GM19395 (cell line): ENCODE measurements at regions not wholly inside any gene's neighbourhood (a gene's known extent, or its start where the extent isn't known, plus 50 kb on each side); places are given as distances from the start of the nearest gene placed in this dataset.

ENCODE experiments used
- ATAC-seq: cut with Tn5 transposase; IDR thresholded peaks from one replicate; pipeline ENCODE4 v1.9.1; 2021; ENCODE audit warnings: mild to moderate bottlenecking, moderate library complexity; ENCODE audit not compliant: unreplicated experiment

DNA sequence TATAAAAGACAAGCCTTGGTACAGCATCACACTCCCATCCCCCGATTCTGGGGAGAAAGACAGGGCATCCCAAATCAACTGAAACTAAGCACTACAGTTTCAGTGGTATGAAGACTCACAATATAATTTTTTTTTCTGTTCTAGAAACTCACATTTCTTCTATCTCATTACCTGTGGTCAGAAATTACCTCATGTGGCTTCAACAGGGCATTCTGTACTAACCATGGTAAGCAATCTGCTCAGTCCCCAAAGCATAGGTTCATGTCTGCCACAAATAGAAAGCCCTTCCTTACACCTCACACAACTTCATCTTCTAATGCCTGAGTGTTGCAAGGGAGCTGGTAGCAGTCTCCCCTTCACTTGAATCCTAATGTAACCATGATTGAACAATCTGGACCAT lies 147.4 kb upstream of the POU2AF2 start:
- ATAC-seq: peak; percentile 76

DNA sequence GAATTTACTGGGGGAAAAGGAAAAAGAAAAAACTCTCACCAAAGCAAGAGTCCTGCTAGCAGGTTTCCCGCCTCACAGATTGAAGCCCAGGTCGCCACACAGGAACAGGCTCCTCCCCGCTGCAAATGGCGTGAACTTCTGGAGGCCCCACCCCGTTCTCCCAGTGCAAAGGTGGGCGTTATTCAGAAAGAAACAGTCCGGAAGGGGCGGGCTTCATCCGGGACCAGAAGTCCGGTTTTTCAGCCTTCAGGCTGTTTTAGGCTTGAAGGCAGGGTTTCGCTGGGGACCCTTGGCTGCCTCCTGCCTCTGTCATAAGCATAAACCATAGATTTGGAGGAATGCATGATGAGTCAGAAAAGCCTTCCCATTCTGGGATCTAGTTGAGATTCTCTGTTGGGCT lies 148.3 kb upstream of the POU2AF2 start:
- no peak for ATAC-seq

DNA sequence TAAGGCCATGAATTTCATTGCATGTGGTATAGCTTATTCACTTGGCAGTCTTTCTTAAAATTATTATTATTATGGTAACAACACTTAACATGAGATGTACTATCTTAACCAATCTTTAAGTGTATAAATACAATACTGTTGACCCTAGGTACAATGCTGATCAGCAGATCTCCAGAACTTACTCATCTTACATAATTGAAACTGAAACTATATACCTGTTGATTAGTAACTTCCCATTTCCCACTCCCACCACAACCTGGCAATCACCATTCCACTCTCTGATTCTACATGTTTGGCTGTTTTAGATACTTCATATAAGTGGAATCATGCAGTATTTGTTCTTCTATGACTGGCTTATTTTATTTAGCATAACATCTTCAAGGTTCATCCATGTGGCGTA lies 150.2 kb upstream of the POU2AF2 start:
- peak; percentile 48 for ATAC-seq

DNA sequence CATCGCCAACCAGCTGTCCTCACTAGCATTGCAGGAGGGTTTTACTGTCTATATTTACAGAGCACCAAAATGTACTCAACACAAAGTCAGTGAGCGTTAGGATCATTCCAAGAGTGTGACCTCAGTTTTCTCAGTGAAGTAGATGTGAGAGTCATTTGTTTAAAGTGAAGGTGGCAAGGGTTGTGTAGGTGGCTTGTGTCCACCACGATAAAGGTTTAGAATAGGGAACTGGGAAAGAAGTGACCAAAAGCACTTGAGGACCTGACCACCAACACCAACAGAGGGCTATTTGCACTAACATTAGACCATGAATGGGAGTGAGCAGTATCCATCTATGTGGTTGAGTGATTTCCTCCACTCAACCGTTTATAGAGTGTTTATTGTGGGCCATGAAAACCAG lies 152.5 kb upstream of the POU2AF2 start:
- ATAC-seq: peak; percentile 50

DNA sequence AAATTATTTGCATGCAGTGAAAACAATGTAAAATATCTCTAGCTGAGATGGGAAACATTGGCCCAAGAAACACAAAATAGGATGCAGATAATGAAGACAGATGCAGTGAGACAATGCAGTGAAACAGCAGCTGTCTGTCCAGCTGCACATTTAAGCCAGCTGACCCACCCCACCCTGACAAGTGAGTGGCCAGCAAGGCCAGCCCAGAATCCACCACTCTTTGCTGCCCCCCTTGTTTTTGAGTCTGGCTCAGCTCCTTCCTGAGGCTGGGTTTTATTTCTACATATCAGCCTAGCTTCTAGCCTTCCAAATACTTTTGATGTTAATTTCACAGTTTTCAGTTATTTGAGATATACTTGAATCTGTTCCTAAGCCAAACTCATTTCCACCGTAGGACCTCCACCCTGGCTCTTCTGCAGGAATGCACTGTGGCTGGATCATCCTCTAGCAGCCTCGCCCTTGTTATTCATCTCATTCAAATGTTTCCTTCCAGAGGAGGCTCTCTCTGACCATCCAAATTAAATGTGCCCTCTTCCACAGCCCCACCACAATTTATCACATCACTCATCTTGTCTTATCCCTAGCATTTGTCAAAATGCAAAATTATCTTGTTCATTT lies 154.1 kb upstream of the POU2AF2 start:
- no peak for ATAC-seq

DNA sequence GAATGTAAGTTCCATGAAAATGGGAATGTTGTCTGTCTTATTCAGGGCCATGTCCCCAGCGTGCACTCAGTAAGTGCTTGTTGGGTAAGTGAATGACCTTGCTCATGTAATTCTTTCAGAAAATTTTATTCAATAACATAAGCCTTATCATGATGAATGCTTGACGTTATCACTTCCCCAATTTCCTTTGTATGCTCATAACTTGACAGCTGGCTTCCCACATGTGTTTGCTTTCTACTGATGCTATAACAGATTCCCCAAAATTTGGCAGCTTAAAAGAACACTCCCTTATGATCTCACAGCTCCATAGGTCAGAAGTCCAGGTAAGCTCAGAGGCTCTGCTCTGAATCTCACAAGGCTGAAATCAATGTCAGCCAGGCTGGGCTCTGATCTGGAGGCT lies 155.8 kb upstream of the POU2AF2 start:
- no peak for ATAC-seq

DNA sequence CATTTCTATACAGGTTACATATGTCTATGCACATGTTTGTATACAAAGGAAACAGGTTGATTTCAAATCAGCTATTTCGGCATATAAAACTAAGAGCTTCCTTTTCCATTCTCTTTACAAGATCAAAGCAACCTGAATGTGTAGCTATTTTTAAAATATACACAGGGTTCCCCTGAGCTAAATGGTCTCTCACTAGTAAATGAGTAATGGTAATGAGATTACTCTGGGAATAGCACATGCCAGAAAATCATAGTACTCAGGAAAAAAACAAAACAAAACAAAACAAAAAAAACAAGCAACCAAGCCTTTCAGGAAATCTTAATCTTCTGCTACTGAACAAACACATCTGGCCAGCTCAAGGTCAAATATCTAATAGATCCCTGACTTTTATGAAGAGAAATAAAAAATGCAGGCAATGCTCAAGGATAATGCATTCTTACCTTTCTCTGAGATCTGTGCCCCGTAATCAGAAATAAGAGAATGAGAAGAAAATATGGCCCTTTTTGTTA lies 156.6 kb upstream of the POU2AF2 start:
- ATAC-seq: no peak

DNA sequence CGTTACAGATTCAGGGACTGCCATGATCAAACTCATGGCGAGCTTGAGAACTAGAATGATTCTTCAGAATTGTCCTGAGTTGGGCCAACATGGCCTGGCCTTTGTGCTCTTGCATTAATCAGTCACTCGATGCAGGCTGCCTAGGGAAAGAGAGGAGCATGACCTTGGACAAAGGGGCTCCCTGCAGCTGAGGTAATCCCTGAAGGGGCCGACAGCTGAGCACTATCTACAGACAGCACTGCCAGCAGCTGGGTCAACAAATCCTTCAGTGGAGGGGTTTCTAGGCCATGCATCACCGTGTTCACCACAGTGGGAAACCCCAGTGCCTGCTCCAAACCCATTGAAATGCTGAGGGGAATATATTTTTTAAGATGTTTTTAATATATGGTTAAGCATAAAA lies 159.5 kb upstream of the POU2AF2 start:
- ATAC-seq: no peak

DNA sequence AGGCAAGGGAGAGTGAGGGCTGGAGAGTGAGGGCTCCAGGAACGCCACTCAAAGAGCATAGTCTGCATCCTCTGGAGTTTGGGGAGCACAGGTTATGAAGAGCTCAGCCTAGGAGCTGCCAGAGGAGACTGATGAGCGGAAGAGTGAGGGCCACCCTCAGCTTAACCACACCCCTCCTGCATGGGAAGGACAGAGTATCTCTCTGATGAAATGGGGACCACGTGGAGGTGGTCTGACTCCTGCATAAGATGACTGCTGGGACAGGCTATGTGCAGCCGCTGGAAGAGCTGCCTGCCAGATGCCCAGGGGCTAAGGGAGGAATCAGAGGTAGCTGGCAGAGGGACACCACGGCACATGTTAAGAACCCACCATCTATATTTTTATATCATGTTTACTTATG lies 162.9 kb upstream of the POU2AF2 start:
- ATAC-seq: no peak

DNA sequence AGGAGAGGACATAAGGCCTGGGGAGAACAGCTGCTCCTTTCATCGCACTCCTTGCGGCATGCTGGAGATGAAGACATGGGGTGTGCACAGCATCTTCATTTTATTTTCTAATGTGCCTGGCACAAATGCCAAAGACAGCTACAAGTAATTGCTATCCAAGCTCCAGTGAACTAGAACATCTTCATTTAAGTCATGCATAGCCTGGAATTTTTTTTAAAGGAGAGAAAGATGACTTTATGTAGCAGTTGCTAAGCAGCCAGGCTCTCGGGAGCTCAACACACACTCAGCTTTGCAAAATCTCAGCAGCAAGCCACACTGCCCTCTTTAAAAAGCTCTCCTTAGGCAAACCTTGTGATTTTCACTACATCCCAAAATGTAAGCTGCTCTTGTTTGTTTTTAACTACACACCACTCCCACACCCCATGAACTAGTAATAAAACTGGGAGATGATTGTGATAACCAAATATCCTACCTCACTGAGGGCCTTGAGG lies 164.5 kb upstream of the POU2AF2 start:
- no peak for ATAC-seq

DNA sequence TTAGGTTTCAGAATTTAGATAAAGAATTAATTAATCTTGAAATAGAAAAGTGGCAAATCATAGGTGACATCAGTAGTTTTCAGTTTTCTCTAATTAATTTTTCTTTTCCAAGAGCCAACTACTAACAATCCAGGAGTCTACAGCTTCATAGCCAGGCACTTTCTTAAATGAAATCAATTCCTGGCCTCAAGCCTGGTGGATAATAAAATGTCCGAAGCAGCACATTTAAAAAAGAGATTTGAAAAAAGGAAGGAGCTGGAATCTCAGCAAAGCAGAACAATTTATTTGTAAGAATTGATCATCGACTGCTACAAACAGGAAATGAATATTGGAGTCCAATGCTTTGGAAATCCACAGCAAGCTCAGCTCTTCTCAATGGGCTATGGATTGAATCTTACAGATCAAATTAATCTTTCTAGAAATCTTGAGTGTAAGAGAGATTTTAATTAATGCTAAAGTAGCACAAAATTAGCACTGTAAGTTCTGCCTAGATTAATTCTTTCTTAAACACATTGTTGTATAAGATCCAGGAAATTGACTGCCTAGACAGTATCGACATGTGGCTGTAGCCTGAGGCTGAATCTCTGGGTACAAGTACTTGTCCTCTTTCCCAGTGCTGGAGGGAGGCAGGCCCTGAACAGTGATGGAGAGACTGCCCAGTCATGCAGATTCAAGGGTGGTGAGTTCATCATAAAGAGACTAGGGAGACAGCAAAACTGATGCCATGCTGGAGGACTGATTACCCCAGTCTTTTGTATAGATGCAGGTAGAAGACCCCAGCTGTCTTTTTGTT lies 167.8 kb upstream of the POU2AF2 start:
- no peak for ATAC-seq

DNA sequence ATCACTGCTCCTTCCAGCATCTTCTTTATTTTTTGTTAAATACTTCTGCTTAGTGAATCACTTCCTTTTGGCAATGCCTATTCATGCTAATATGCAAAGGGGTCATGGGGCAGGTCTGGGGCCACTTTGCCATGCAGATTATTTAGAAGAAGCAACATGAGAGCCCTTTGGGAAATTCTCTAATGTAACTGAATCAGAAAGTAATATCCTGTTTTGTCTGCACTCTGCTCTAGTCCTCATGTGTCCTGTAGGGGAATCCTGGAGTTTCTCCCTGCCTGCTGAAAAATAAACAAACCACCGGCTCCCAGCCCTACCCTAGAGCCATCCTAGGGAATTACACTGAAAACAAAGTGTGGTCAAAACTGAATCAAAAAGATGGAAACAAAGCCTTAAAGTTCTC lies 176.5 kb upstream of the POU2AF2 start:
- no peak for ATAC-seq

DNA sequence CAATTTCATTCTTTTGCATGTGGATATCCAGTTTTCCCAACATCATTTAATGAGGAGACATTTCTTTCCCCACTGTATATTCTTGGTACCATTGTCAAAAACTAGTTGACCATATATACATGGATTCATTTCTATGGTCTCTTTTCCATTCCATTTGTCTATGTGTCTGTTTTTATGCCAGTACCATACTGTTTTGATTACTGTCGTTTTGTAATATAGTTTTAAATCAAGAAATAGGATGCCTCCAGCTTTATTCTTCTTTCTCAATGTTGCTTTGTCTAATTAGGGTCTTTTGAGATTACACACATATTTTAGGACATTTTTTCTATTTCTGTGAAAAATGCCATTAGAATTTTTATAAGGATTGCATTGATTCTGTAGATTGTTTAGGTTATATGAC lies 177.5 kb upstream of the POU2AF2 start:
- ATAC-seq: no peak

DNA sequence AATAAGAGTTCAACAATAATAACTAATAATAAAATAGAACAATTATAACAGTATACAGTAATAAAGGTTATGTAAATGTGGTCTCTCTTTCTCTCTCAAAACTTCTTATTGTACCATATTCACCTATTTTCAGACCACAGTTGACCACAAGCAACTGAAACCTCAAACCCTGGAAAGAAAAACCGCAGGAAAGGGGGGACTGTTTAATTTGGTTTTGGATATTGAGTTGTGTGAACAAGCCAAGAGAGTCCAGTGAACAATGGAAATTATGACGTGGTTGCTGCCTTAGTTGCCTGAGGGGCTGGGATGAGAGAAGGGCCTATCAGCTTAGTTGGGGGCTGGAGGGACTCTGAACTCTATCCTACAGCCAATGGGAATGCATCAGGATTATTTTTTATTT lies 178.7 kb upstream of the POU2AF2 start:
- no peak for ATAC-seq

DNA sequence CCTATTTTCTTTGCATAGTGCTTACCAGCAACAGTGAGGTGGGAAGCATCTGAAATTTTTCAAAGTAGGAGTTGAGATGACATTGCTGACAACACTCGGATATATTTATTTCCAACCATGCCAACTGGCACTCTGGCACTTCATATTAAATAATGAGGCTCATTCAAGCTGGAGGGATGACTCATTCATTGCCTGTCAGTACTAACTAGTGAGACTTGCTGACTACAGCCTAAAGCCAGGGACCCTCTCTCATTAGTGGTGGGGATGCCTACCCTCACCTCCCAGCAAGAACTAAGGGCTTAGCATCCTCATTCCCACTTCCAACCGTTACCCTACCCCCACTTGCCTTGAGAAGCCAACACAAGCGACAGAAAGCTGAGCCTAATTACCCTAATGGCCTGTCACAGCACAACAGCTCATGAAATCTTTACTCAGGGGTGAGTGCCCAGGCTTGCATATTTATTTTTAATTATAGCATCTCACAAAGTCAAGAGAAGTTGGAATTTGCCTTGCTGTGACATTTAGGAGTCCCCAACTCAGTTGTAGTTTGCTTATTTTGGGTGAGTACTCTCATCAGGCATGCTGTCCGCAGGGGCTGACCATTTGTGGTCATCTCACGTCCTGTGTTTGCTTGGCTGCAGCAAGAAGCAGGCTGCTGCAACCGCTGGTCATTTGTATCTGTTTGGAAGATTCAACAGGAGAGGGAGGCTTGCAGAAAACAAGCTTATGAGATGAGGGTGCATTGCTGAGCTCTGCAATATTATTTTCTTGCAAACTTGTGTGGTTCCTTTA lies 181.6 kb upstream of the POU2AF2 start:
- no peak for ATAC-seq

DNA sequence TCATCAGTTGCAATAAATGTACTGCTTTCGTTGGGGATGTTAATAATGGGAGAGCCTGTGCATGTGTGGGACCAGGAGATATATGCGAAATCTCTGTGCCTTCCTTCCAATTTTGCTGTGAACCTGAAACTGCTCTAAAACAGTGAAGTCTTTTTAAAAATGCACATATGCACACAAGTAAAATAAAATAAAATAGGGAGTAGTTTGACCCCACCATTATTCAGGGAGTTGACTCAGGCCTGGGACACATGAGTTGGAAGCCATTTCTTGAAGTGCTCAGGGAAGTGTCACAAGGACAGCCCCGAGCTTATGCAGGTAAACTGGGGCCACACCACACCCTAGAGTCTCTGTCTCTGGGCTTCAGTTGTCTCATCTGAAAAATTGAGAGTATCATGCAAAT lies 183.1 kb upstream of the POU2AF2 start:
- ATAC-seq: no peak

DNA sequence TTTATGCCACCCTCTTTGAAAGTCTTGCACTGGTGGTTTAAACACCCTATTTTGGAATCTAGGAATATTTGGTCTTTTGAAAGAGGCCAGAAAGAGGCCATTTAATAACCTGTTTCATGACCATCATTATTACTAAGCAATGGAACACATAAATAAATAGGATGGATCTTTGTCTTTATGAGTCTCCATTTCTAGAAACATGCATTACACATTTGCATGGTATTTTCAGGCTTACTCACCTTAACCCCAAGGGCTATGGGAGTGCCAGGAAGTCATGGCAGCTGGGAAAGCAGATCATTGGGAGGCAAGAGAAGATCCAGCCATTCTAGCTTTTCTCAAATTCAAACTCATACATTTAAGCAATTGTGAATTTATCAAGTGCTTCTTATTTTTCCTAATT lies 185.8 kb upstream of the POU2AF2 start:
- no peak for ATAC-seq

DNA sequence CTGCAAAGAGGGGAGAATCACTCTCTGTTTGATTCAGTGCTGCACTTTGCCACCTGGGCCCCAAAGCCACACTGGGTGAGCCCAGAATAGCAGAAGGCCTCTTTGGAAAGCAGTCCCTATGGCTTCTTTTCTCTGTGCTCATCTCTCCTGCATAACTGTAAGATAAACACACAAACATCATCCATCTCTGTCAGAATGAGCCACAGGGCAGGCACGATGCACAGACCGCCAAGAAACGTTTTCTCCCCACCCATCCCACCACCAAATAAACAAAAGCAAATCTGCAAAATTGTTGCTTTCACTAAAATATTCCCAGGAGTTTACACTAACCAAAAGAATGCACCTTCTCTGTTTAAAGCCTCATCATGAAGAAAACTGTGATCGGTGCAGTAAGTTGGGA lies 196.4 kb upstream of the POU2AF2 start:
- no peak for ATAC-seq

DNA sequence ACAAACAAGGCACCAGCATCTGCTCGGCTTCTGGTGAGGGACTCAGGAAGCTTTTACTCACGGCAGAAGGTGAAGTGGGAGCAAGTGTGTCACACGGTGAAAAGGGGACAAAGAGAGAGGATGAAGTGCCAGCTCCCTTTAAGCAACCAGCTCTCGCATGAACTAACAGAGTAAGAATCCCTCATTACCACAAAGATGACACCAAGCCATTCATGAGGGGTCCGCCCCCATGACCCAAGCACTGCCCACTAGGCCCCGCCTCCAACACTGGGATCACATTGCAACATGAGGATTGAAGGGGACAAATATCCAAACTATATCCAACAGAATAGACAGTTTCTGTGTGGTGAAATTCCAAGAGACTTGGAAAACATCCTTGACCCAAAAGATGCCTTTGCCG lies 198.2 kb upstream of the POU2AF2 start:
- ATAC-seq: no peak

DNA sequence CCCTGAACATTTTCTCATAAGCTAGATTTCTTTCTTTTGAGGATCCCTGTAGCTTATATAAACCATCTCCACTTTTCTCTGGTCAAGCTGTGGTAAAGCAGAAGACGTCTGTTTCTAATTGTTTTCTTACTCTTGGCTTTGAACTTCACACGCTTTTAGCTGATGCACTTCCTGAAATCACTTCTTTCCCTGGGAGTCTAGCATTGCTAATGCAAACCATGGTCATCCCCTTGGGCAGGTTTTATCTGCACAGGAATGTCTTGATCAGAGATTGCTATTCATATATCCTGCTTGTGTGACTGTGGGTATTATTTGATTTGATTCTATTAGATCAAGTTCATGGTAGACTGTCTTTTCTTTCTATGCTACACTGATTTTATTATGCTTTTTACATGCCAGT lies 199.2 kb upstream of the POU2AF2 start:
- ATAC-seq: no peak

DNA sequence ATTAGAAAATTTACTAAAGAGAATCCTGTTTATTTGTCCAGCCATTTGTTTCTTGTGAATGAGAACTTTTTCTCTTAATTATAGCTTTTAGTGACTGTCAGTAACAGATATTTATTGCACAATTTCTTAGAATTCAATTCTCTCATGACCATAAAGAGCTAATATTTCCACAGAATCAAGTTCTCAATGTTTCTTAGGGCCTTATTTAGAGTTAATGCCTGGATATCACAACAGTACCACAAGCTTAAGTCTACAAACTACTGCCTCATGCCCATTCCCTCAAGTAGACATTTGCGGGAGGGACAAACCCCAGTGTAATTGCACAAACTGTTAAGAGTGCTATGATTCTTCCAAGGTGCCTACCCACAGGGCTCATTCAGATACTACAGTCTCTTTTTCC lies 199.7 kb upstream of the POU2AF2 start:
- no peak for ATAC-seq

DNA sequence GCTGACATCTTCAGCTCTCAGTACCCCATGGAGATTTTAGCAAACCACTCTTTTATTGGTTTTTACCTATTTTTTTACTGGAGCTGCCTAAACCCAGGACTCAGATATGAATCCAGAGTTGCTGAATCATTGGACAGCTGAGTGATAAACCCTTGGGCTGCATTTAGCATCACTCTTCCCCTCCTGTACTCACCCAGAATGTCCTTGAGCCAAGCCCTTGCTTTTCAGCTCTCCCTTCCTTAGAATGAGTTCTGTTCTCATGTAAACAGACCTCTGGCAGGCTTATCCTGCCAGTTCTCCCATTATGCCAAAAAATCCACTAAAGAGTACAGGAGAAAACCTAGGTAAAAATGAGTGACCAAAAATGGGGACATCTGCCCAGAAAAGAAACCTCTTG lies 200.1 kb upstream of the POU2AF2 start:
- ATAC-seq: no peak
